T-helper 2 cell (primary cell): ENCODE measurements at regions not wholly inside any gene's neighbourhood (a gene's known extent, or its start where the extent isn't known, plus 50 kb on each side); places are given as distances from the start of the nearest gene placed in this dataset.
"Not testable (repeated sequence)": the region's sequence is repeated elsewhere in the genome, so short reads cannot be mapped to it uniquely, and the experiment has no call there.

ENCODE experiments used
- DNase-seq, 5 experiments: peaks; one replicate each; pipeline versions ENCODE4 v3.0.0 to v3.0.0-alpha.2; 2012 to 2022

DNA sequence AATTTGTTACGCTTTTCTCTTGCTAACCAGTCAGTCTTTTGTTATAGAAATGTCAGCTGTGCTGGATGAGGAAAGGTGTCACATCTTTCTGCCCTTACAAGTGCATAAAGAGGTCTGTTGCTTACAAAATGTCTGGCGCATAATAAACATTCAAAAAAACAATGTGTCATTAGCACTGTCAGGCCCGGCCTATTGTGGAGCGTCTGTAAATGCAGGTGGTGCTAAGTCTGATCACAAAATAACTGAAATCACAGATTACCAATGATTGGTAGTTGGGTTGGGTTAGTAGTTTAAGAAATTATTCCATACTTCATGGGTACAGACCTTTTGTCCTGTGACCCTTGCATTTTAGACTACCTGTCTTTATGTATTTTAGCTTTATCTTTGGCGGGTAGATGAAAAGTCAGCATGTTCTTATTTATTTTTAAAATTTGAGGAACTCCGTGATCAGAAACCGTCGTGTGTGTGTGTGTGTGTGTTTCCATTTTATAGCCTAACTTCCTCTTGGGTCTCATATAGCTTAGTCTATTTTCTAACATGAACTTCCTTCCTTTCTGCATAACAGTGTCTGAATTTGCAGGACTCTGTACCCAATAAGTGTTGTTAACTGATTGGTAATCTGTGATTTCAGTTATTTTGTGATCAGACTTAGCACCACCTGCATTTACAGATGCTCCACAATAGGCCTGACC is 88.1 kb upstream of the IFNGR1 start:
- DNase-seq: no peak

- no peak for DNase-seq
Measured at GRCh38 chr6:137305691-137306090, 86.5 kb upstream of the IFNGR1 start.

GRCh38 chr6:137304020-137304780 is 85.0 kb upstream of the IFNGR1 start:
- DNase-seq: no peak

DNA sequence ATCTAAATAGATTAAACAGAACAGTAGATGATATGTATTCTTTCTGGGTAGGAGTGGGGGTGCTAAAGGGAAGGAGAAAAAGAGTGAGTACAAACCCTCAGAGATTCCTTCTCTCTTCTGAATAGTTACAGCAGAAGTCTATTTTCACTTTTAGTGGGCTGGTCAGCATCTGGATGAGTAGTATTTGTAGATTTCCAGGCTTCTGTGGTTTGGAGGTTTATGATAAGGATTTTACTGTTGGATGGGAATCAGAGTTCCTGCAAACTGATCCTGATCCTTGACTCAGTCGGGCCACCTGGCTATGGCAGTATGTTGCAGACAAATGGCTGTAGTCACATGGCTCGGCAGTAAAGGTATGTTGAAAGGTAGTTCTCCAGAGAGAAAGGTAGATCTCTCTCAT is 84.3 kb upstream of the IFNGR1 start:
- no peak for DNase-seq

GRCh38 chr6:137299681-137300080 is 80.5 kb upstream of the IFNGR1 start:
- no peak for DNase-seq

DNA sequence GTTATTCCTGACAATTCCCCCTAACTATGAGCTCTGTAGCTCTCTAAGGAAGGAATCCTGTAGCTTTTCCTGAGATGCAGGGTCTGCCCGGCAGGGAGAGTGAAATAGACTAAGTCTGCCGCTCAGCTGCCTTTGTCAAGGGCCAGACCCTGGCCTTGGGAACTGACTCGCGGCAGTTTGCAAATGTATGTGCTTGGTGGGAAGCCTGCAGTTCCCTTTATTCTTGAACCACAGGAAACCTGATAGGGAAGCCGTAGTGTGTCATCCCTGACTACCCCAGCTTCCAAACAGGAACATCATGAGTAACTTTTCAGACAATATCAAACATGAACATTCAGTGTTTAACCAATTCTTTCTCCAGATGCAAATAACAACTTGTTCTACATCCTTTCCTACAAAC is 78.7 kb upstream of the IFNGR1 start:
- DNase-seq: no peak

GRCh38 chr6:137292326-137292725 is 73.1 kb upstream of the IFNGR1 start:
- DNase-seq: not testable (repeated sequence)

GRCh38 chr6:137291441-137291840 is 72.3 kb upstream of the IFNGR1 start:
- DNase-seq: peak in 1 of 5 experiments; percentile 27

- no peak for DNase-seq
Measured at GRCh38 chr6:137290601-137291261, 71.5 kb upstream of the IFNGR1 start.

DNA sequence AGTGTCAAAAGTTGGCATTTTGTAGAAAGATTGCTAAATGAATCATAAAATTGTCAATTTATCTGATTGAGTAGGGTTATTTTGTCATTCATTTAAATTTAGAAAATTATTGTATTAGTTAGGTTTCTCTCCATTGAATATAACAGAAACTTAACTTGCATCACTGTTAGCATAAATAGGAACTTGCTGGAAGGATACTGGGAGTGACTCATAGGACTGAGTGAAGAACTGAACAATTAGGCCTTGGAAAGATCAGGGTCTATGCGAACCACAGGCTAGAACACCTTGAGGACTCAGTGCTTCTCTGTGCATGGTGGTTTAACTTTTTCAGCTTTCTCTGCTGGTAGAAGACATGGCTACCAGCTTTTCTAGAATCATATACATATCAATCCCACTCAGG is 67.7 kb upstream of the IFNGR1 start:
- DNase-seq: no peak

GRCh38 chr6:137286368-137286767 is 67.2 kb upstream of the IFNGR1 start:
- DNase-seq: no peak

- no peak for DNase-seq
Measured at GRCh38 chr6:137284811-137285110, 65.6 kb upstream of the IFNGR1 start.

DNA sequence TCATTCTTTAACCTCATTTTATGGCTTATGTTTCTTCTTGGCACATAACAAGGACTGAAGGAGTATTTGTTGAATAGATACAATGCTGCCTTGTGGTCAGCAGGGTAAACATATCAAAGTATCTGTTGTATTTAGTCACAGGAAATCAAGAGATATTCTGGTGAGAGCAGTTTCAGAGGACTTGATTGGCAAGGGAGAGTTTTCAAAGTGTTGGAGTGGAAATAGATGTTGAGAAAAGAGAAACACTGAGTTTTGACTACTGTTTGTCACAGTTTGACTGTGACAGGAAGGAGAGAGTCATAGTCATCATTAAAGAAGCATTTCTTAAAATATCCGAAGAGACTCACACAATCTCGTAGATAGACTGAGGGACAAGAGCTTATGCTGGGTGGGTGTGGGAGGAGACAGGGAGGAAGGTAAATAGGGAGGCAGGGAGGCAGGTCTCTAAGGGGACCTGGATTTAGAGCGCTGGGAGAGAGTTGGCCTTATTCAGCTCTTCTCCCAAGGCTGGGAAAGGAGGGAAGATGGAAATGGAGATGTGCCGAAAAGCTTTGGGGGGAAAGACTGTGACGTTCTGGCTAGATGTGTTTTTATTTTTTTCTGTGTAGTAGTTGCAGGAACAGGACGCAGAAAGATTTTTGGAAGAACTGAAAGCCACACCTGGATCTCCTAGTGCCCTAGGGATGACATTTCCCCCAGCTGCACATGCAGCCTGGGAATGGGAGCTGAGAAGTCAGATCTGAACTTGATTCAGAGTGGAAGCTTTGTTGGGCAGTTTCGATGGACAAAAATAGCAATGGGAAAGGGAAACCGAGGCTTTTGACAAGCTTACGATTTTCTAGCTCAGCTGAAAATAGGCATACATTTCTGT is 65.0 kb upstream of the IFNGR1 start:
- peak in 1 of 5 experiments; percentile 75 for DNase-seq

DNA sequence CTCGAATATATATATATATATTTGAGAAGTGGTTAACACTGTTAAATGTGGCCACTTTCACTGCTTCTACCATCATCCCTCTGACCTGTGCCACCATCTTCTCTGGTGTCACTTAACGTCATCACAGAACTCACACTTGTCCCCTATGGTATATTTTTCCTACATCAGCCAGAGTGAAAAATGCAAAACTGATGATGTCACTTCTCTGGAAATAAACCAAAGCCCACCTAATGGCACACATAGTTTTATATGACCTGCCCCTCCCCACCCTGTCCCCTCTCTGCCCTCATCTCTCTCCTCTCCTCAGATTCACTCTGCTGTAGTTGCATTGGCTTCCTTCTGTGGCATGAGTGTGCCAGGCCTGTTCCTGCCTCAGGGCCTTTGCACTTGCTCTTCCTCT is 63.9 kb upstream of the IFNGR1 start:
- no peak for DNase-seq

- no peak for DNase-seq
Measured at GRCh38 chr6:137282254-137282653, 63.1 kb upstream of the IFNGR1 start.

GRCh38 chr6:137279279-137279678 is 60.1 kb upstream of the IFNGR1 start:
- not testable (repeated sequence) for DNase-seq

- DNase-seq: no peak
Measured at GRCh38 chr6:137277971-137278637, 58.9 kb upstream of the IFNGR1 start.

GRCh38 chr6:137272403-137272802 is 53.2 kb upstream of the IFNGR1 start:
- DNase-seq: no peak

- peak in 1 of 5 experiments; percentile 40 for DNase-seq
Measured at GRCh38 chr6:137271245-137272183, 52.3 kb upstream of the IFNGR1 start.

DNA sequence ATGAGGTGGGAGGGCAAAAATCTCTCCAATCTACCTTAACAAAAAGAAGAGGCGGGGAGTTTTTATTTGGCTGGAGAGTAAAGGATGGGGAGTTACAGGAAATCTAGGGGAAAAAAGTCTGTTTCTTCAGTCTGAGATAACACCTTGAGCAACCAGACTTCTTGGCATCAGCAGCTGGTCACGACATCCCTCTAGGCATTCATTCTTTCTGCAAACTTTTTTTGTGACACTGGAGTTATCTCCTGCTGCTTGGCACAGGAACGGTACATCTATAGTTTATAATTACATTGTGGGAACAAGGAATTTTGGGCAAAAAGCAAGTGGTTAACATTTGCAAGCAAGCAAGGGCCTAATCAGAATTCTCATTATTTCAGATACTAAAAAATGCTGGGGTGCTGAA is 50.6 kb upstream of the IFNGR1 start:
- no peak for DNase-seq

- DNase-seq: peak in 1 of 5 experiments; percentile 36
Measured at GRCh38 chr6:137269347-137269746, 50.2 kb upstream of the IFNGR1 start.
